ENCODE measurements at regions not wholly inside any gene's neighbourhood (a gene's known extent, or its start where the extent isn't known, plus 50 kb on each side); places are given as distances from the start of the nearest gene placed in this dataset.

GRCh38 chr13:72253754-72254153, 386.8 kb upstream of the DACH1 start:
- Mint-ChIP-seq H3K27me3 (no peaks in the 10 kb centered on the region), H3K4me1 (no peaks in the 10 kb centered on the region), H3K4me3 (no peak overlapping the region), H3K27ac (no peak overlapping the region), H3K36me3 (ENCODE audit: low read depth) (no peaks in the 10 kb centered on the region)
- ATAC-seq: no peak
- DNase-seq: no peak
- H3K9me3 ChIP-seq (ENCODE audit: control insufficient read depth, low read length, poor library complexity, severe bottlenecking): no peaks in the 10 kb centered on the region

DNA sequence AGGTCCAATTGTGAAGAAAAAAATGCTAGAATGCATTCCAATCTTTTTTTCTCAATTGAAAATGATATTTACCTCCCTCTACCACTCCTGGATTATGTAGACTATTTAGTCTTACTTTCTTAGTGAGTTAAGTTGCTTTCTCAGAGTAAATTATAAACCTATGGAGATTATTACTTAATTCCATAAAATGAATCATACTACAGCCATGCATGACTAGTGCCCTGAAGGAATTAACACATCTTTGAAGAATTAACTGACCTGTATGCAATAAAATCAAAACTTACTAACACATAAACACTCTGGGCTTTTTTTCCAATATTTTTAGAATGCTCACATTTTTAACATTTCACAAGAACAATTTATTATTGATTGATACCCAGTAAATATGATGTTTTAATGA, 379.4 kb upstream of the DACH1 start:
- no peaks in the 10 kb centered on the region for H3K9me3 ChIP-seq (ENCODE audit: control insufficient read depth, low read length, poor library complexity, severe bottlenecking)
- H3K27me3 Mint-ChIP-seq: no peaks in the 10 kb centered on the region
- peaks cover 2% of the 10 kb centered on the region for H3K36me3 Mint-ChIP-seq (ENCODE audit: low read depth)
- H3K4me3 Mint-ChIP-seq: no peak overlapping the region
- H3K4me1 Mint-ChIP-seq: no peaks in the 10 kb centered on the region
- no peak overlapping the region for H3K27ac Mint-ChIP-seq
- ATAC-seq: no peak
- no peak for DNase-seq

DNA sequence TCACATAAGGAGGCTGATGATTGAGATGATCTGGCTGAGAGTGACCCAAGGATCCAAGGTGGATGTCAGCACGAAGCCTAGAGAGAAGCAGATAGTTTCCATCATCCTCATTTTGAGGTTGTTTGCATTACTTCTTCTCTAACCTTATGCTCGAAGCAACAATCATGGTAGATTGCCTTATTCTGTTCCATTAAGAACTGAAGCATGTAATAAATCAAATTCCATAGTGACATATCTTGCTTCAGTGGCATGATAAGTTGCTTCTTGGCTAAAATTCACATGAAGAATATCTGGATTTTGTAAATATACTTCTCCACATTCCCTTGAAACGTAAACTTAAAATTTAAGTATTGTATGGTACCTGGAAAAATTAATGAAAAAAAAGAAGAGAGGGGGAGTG, 377.8 kb upstream of the DACH1 start:
- H3K27me3 Mint-ChIP-seq: no peaks in the 10 kb centered on the region

GRCh38 chr13:72230131-72230530, 363.1 kb upstream of the DACH1 start:
- H3K27ac Mint-ChIP-seq: no peak overlapping the region
- no peak overlapping the region for H3K4me3 Mint-ChIP-seq
- ATAC-seq: no peak
- H3K27me3 Mint-ChIP-seq: no peaks in the 10 kb centered on the region
- no peaks in the 10 kb centered on the region for H3K4me1 Mint-ChIP-seq
- no peak for DNase-seq
- no peaks in the 10 kb centered on the region for H3K9me3 ChIP-seq (ENCODE audit: control insufficient read depth, low read length, poor library complexity, severe bottlenecking)
- no peaks in the 10 kb centered on the region for H3K36me3 Mint-ChIP-seq (ENCODE audit: low read depth)

More for the DNA sequence above, 377.8 kb upstream of the DACH1 start:
- Mint-ChIP-seq H3K36me3 (ENCODE audit: low read depth) (peaks cover 2% of the 10 kb centered on the region), H3K4me3 (no peak overlapping the region), H3K4me1 (no peaks in the 10 kb centered on the region), H3K27ac (no peak overlapping the region)
- no peak for ATAC-seq
- no peak for DNase-seq
- no peaks in the 10 kb centered on the region for H3K9me3 ChIP-seq (ENCODE audit: control insufficient read depth, low read length, poor library complexity, severe bottlenecking)

GRCh38 chr13:72229067-72229466, 362.1 kb upstream of the DACH1 start:
- Mint-ChIP-seq H3K4me1 (no peaks in the 10 kb centered on the region), H3K27me3 (no peaks in the 10 kb centered on the region), H3K36me3 (ENCODE audit: low read depth) (no peaks in the 10 kb centered on the region), H3K27ac (no peak overlapping the region), H3K4me3 (no peak overlapping the region)
- ATAC-seq (no peak), DNase-seq (no peak)
- H3K9me3 ChIP-seq (ENCODE audit: control insufficient read depth, low read length, poor library complexity, severe bottlenecking): no peaks in the 10 kb centered on the region

- Mint-ChIP-seq H3K27me3 (no peaks in the 10 kb centered on the region), H3K4me3 (no peak overlapping the region), H3K27ac (no peak overlapping the region), H3K4me1 (no peaks in the 10 kb centered on the region), H3K36me3 (ENCODE audit: low read depth) (no peaks in the 10 kb centered on the region)
- DNase-seq (no peak), ATAC-seq (no peak)
- no peaks in the 10 kb centered on the region for H3K9me3 ChIP-seq (ENCODE audit: control insufficient read depth, low read length, poor library complexity, severe bottlenecking)
Measured at GRCh38 chr13:72221276-72221962, 354.4 kb upstream of the DACH1 start.

DNA sequence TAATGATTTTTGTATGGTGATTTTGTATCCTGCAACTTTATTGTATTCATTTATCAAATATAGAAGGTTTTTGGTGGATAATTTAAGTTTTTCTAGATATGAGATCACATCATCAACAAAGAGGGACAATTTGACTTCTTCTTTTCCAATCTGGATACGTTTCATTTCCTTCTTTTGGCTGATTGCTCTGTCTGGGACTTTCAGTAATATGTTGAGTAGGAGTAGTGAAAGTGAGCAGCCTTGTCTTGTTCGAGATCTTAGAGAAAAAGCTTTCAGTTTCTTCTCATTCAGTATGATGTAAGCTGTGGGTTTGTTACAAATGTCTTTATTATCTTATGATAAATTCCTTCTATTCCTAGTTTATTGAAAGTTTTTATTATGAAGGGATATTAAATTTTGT, 352.0 kb upstream of the DACH1 start:
- no peak for DNase-seq
- no peaks in the 10 kb centered on the region for H3K9me3 ChIP-seq (ENCODE audit: control insufficient read depth, low read length, poor library complexity, severe bottlenecking)
- Mint-ChIP-seq H3K4me1 (no peaks in the 10 kb centered on the region), H3K4me3 (no peak overlapping the region), H3K27me3 (no peaks in the 10 kb centered on the region), H3K27ac (no peak overlapping the region), H3K36me3 (ENCODE audit: low read depth) (no peaks in the 10 kb centered on the region)
- no peak for ATAC-seq

DNA sequence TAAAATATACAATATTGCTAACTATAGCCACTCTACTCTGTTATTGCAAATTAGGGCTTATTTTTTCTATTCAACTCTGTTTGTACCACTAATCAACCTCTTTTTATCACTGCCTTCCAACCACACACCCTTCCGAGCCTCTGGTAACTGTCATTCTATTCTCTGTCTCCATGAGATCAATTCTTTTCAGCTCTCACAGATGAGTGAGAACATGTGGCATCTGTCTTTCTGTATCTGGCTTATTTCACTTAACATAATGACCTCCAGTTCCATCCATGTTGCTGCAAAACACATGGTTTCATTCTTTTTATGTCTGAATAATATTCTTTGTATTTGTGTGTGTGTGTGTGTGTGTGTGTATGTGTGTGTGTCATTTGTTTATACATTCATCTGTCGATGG, 350.1 kb upstream of the DACH1 start:
- Mint-ChIP-seq H3K27ac (no peak overlapping the region), H3K27me3 (no peaks in the 10 kb centered on the region), H3K36me3 (ENCODE audit: low read depth) (no peaks in the 10 kb centered on the region), H3K4me1 (no peaks in the 10 kb centered on the region), H3K4me3 (no peak overlapping the region)
- ATAC-seq: no peak
- DNase-seq: no peak
- H3K9me3 ChIP-seq (ENCODE audit: control insufficient read depth, low read length, poor library complexity, severe bottlenecking): no peaks in the 10 kb centered on the region

GRCh38 chr13:72208112-72208645, 341.2 kb upstream of the DACH1 start:
- H3K9me3 ChIP-seq (ENCODE audit: control insufficient read depth, low read length, poor library complexity, severe bottlenecking): no peaks in the 10 kb centered on the region
- Mint-ChIP-seq H3K27me3 (no peaks in the 10 kb centered on the region), H3K27ac (no peak overlapping the region), H3K36me3 (ENCODE audit: low read depth) (no peaks in the 10 kb centered on the region), H3K4me3 (no peak overlapping the region), H3K4me1 (no peaks in the 10 kb centered on the region)
- DNase-seq (no peak), ATAC-seq (no peak)

DNA sequence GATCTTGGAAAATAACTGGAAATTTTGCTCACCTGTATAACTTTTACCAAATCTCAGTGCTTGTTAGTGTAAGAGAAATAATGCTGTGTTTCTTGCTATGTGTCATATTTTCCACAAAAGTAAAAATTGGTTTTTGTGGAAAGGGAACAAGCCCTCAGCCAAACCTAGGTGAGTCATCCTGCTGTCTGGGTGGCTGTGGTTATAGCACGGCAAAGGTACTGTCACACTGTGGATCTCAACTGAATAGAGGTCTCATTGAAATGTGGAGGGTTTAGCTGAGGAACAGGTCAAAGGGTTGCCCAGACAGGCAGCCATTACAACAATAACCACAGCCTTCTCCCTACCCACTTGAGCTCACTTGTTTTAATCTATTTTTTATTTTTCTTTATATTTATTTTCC, 338.8 kb upstream of the DACH1 start:
- DNase-seq (no peak), ATAC-seq (no peak)
- no peaks in the 10 kb centered on the region for H3K4me1 Mint-ChIP-seq
- H3K4me3 Mint-ChIP-seq: no peak overlapping the region
- no peaks in the 10 kb centered on the region for H3K9me3 ChIP-seq (ENCODE audit: control insufficient read depth, low read length, poor library complexity, severe bottlenecking)
- H3K27ac Mint-ChIP-seq: no peak overlapping the region
- no peaks in the 10 kb centered on the region for H3K36me3 Mint-ChIP-seq (ENCODE audit: low read depth)
- H3K27me3 Mint-ChIP-seq: no peaks in the 10 kb centered on the region

DNA sequence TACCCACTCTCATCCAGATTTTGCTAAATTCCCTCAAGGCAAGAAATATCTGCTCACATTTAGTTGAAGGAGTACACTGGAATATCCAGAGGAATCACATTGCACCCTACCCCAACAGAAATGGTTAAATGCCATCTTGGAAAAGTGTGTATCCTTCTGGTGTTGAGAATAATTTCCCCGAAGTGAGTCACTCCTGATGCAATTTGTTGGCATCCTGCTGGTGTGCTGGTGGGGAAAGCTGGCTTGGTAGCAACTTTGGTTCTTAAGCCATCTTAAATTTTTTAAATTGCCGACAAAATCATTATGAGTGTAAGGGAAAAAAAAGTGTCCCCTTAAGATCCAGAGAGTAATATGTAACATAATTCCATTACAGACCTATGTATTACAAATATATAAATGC, 337.3 kb upstream of the DACH1 start:
- Mint-ChIP-seq H3K36me3 (ENCODE audit: low read depth) (no peaks in the 10 kb centered on the region), H3K4me1 (no peaks in the 10 kb centered on the region), H3K27ac (no peak overlapping the region), H3K4me3 (no peak overlapping the region), H3K27me3 (no peaks in the 10 kb centered on the region)
- no peaks in the 10 kb centered on the region for H3K9me3 ChIP-seq (ENCODE audit: control insufficient read depth, low read length, poor library complexity, severe bottlenecking)
- ATAC-seq (no peak), DNase-seq (no peak)

- ATAC-seq (no peak), DNase-seq (no peak)
- Mint-ChIP-seq H3K4me3 (no peak overlapping the region), H3K36me3 (ENCODE audit: low read depth) (no peaks in the 10 kb centered on the region), H3K27me3 (no peaks in the 10 kb centered on the region), H3K27ac (no peak overlapping the region), H3K4me1 (no peaks in the 10 kb centered on the region)
- no peaks in the 10 kb centered on the region for H3K9me3 ChIP-seq (ENCODE audit: control insufficient read depth, low read length, poor library complexity, severe bottlenecking)
Measured at GRCh38 chr13:72201726-72202125, 334.7 kb upstream of the DACH1 start.

- H3K4me1 Mint-ChIP-seq: no peaks in the 10 kb centered on the region
- H3K9me3 ChIP-seq (ENCODE audit: control insufficient read depth, low read length, poor library complexity, severe bottlenecking): no peaks in the 10 kb centered on the region
- DNase-seq: no peak
- no peaks in the 10 kb centered on the region for H3K36me3 Mint-ChIP-seq (ENCODE audit: low read depth)
- H3K27ac Mint-ChIP-seq: no peak overlapping the region
- H3K27me3 Mint-ChIP-seq: no peaks in the 10 kb centered on the region
- ATAC-seq: no peak
- no peak overlapping the region for H3K4me3 Mint-ChIP-seq
Measured at GRCh38 chr13:72199640-72200039, 332.6 kb upstream of the DACH1 start.

GRCh38 chr13:72198967-72199560, 332.1 kb upstream of the DACH1 start:
- Mint-ChIP-seq H3K27ac (no peak overlapping the region), H3K27me3 (no peaks in the 10 kb centered on the region), H3K4me3 (no peak overlapping the region), H3K36me3 (ENCODE audit: low read depth) (no peaks in the 10 kb centered on the region), H3K4me1 (no peaks in the 10 kb centered on the region)
- H3K9me3 ChIP-seq (ENCODE audit: control insufficient read depth, low read length, poor library complexity, severe bottlenecking): no peaks in the 10 kb centered on the region
- DNase-seq (no peak), ATAC-seq (no peak)

All from T-helper 17 cell (primary cell).